ENCODE measurements at regions not wholly inside any gene's neighbourhood (a gene's known extent, or its start where the extent isn't known, plus 50 kb on each side); places are given as distances from the start of the nearest gene placed in this dataset.
"Not testable (repeated sequence)": the region's sequence is repeated elsewhere in the genome, so short reads cannot be mapped to it uniquely, and the experiment has no call there.

- DNase-seq (ENCODE audit: low read depth in 2 of 2), result no peak
These were observed 312.6 kb upstream of the COBL start for GRCh38 chr7:51629206-51629605.

- DNase-seq (ENCODE audit: low read depth in 2 of 2), result no peak
These were observed 305.3 kb upstream of the COBL start for GRCh38 chr7:51621956-51622355.

GRCh38 chr7:51620706-51621105, 304.1 kb upstream of the COBL start:
- no peak for DNase-seq (ENCODE audit: low read depth in 2 of 2)

- DNase-seq (ENCODE audit: low read depth in 2 of 2), result no peak
These were observed 303.3 kb upstream of the COBL start for GRCh38 chr7:51619880-51620279.

GRCh38 chr7:51617686-51618085, 301.1 kb upstream of the COBL start:
- DNase-seq (ENCODE audit: low read depth in 2 of 2), result no peak

- DNase-seq (ENCODE audit: low read depth in 2 of 2), result no peak
These were observed 297.3 kb upstream of the COBL start for GRCh38 chr7:51613911-51614357.

- no peak for DNase-seq (ENCODE audit: low read depth in 2 of 2)
These were observed 295.3 kb upstream of the COBL start for GRCh38 chr7:51611937-51612336.

- no peak for DNase-seq (ENCODE audit: low read depth in 2 of 2)
These were observed 290.8 kb upstream of the COBL start for GRCh38 chr7:51607447-51607846.

- DNase-seq (ENCODE audit: low read depth in 2 of 2), result no peak
These were observed 290.1 kb upstream of the COBL start for GRCh38 chr7:51606601-51607154.

- DNase-seq (ENCODE audit: low read depth in 2 of 2), result no peak
These were observed 285.8 kb upstream of the COBL start for GRCh38 chr7:51602376-51602775.

GRCh38 chr7:51601461-51601860, 284.9 kb upstream of the COBL start:
- DNase-seq (ENCODE audit: low read depth in 2 of 2), result no peak

GRCh38 chr7:51599935-51600334, 283.3 kb upstream of the COBL start:
- DNase-seq (ENCODE audit: low read depth in 2 of 2), result not testable (repeated sequence)

- DNase-seq (ENCODE audit: low read depth in 2 of 2), result no peak
These were observed 277.0 kb upstream of the COBL start for GRCh38 chr7:51593628-51594027.

- DNase-seq (ENCODE audit: low read depth in 2 of 2), result no peak
These were observed 276.4 kb upstream of the COBL start for GRCh38 chr7:51592842-51593599.

GRCh38 chr7:51591223-51591622, 274.6 kb upstream of the COBL start:
- no peak for DNase-seq (ENCODE audit: low read depth in 2 of 2)

GRCh38 chr7:51590746-51591145, 274.1 kb upstream of the COBL start:
- no peak for DNase-seq (ENCODE audit: low read depth in 2 of 2)

- DNase-seq (ENCODE audit: low read depth in 2 of 2), result no peak
These were observed 272.5 kb upstream of the COBL start for GRCh38 chr7:51589111-51589510.

- no peak for DNase-seq (ENCODE audit: low read depth in 2 of 2)
These were observed 271.0 kb upstream of the COBL start for GRCh38 chr7:51587604-51588003.

- no peak for DNase-seq (ENCODE audit: low read depth in 2 of 2)
These were observed 260.8 kb upstream of the COBL start for GRCh38 chr7:51577390-51577789.

- DNase-seq (ENCODE audit: low read depth in 2 of 2), result no peak
These were observed 253.0 kb upstream of the COBL start for GRCh38 chr7:51569581-51569980.

GRCh38 chr7:51569176-51569575, 252.6 kb upstream of the COBL start:
- no peak for DNase-seq (ENCODE audit: low read depth in 2 of 2)

- no peak for DNase-seq (ENCODE audit: low read depth in 2 of 2)
These were observed 234.5 kb upstream of the COBL start for GRCh38 chr7:51551070-51551469.

- DNase-seq (ENCODE audit: low read depth in 2 of 2), result no peak
These were observed 228.5 kb upstream of the COBL start for GRCh38 chr7:51545131-51545530.
